A673 (cell line): ENCODE measurements at regions not wholly inside any gene's neighbourhood (a gene's known extent, or its start where the extent isn't known, plus 50 kb on each side); places are given as distances from the start of the nearest gene placed in this dataset.

ENCODE experiments used
- CTCF ChIP-seq: fragments of 300-800, 200-600 bp; sonication (generic); conservative IDR thresholded peaks from 2 replicates; pipeline ENCODE4 v1.5.1; 2017; ENCODE audit warnings: low read depth, mild to moderate bottlenecking, antibody characterized with exemption, low read length, moderate library complexity, mixed read lengths
- EZH2 ChIP-seq: fragments of 200-600 bp; sonication (generic); IDR thresholded peaks from 2 replicates; pipeline ENCODE4 v1.6.1; 2017; ENCODE audit warnings: borderline replicate concordance, low read depth, mild to moderate bottlenecking, mixed read lengths, antibody characterized with exemption, low read length; ENCODE audit not compliant: poor library complexity, severe bottlenecking

GRCh38 chr1:56064705-56065104 is 514.7 kb downstream of the PLPP3 start:
- no peak for TF ChIP-seq CTCF
- TF ChIP-seq EZH2, result no peak
